GM12872 (cell line): ENCODE measurements at regions not wholly inside any gene's neighbourhood (a gene's known extent, or its start where the extent isn't known, plus 50 kb on each side); places are given as distances from the start of the nearest gene placed in this dataset.

Experiments
- TF ChIP-seq, protein P1 (sequence below): IDR thresholded peaks from 3 replicates; pipeline ENCODE4 v1.5.1; 2011; ENCODE audit warnings: low read depth, mild to moderate bottlenecking, low read length, moderate library complexity; ENCODE audit not compliant: insufficient read depth

DNA sequence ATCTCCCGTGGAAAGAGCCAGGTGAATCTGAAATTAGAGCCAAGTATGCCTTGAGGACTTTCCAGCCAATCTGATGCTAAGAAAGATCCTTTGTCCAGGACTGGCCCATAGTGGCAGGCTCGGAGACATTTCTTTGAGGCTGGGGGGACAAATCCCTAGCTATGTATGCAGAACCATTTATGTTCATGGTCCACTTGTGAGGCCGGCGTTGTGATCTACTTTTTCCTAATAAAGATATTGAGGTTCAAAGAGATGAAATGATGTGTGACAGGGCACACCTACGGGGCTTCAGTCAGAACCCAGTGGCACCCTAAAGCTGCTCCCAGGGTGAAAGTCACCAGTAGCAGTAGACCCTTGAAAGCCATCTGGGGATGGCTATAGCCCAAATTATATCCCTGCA is 120.3 kb upstream of the MAFB start:
- TF ChIP-seq, protein P1, sequence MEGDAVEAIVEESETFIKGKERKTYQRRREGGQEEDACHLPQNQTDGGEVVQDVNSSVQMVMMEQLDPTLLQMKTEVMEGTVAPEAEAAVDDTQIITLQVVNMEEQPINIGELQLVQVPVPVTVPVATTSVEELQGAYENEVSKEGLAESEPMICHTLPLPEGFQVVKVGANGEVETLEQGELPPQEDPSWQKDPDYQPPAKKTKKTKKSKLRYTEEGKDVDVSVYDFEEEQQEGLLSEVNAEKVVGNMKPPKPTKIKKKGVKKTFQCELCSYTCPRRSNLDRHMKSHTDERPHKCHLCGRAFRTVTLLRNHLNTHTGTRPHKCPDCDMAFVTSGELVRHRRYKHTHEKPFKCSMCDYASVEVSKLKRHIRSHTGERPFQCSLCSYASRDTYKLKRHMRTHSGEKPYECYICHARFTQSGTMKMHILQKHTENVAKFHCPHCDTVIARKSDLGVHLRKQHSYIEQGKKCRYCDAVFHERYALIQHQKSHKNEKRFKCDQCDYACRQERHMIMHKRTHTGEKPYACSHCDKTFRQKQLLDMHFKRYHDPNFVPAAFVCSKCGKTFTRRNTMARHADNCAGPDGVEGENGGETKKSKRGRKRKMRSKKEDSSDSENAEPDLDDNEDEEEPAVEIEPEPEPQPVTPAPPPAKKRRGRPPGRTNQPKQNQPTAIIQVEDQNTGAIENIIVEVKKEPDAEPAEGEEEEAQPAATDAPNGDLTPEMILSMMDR, result no peak

DNA sequence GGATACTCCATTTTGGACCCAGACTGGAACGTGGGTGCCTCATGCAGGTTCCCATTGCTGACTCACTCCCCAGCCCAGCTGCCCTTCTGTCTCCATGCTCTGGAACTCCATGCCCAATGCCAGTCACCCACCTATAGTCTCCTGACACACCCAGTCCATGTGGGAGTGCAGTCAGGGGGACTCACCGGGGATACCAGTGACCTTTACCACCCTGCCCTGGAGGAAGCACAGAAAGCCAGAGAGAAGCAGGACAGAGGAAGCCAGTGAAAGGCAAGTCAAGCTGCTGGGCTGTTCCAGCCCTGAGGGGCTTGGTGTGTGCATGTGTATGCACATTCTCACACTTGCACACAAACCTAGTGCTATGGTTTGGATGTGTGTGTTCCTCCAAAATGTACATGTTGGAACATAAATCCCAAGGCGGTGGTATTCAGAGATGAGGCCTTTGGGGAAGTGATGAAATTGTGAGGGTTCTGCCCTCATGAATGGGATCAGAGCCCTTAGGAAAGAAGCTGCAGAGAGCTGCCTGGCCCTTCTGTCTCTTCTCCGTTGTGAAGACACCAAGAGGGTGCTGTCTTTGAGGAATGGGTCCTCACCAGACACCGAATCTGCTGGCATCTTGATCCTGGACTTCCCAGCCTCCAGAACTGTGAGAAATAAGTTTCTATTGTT is 121.4 kb upstream of the MAFB start:
- TF ChIP-seq, protein P1, result no peak

DNA sequence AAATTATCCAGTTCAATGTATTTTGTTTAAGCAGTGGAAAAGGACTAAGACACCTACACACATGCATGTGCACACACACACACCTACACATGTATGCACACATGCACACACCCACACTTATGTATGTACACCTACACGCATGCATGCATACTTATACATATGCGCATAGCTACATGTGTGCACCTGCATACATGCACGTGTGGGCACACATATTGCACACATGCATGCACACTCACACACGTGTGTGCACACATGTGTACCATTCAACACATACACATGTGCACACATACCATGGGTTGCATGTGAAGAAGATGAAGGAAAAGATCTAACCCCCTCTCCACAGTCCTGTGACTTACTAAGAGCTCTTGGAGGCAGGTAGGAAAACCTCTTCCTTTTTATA is 122.0 kb upstream of the MAFB start:
- TF ChIP-seq, protein P1, result no peak

DNA sequence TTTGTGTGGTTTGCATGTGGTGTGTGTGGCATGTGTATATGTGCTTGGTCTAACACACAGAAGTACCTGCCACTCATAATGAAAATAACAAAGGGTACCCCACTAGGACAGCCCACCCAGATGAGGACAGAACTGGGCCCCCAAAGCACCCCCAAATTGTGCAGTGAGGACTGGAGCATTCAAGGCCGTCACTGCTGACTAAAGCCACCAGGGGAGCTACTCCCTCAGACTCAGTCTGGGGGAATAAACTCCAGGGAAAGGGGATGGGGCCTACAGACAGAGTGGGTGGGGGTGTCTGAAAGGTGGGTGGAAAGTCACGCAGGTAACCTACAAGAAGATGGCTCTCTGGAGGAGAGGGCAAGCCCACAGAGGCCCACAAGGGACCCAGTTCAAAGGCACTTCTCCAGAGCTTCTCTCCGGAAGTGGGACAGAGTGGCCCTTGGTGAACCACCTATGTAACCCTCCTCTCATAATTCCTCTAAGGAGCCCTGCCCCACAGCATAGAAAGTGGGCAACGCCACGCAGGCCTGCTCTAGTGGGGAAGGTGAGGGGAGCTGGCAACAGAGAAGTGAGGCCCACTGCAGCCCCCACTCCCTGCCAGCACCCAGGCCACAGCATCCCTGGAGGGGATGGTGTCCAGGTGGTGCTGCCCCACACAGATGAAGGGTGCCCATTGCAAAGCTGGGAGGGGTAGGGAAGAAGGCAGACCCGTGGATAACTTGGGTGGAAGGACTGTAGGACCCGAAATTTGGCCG is 122.8 kb upstream of the MAFB start:
- TF ChIP-seq, protein P1, result no peak

DNA sequence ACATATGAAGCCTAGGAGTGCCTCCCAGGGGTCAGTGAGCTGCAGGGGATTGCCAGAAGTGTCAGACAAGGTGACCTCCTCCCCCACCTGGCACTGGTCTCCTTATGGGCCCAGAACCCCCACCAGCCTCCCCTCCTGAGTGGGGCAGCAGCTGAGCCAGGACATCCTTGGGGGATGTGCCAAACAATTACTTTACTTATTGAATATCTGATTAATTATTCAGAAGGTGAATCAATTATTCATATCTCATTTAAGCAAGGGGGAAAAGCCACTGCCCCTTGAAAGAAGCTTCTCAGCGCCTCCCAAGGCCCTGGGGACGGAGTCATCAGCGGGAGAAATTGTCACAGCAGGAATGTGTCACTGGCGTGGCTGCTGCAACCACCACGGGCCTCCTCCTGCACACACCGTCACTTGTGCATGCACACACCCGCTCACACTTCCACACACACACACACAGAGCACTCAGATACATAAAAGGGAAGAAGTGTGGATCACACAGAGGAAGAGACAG is 123.4 kb upstream of the MAFB start:
- TF ChIP-seq, protein P1, result no peak

DNA sequence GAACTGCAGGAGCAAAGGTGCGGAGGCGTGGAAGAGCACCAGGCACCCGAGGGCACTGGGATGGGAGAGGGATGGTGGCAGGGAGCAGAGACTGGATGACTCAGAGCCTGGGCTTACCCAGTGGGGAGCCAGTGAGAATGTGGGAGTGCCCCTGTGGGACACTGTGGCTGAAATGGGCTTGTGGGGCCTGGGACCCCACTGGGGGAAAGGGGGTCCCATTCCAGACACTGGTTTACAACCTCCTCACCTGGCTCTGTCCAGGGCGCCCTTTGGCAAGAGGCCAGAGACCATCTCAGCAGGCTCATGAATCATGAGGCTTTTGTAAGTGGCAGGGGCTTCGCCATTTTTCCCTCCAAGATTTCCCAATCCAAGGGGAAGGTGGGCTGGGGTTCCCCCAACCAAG is 124.0 kb upstream of the MAFB start:
- TF ChIP-seq, protein P1, result no peak

DNA sequence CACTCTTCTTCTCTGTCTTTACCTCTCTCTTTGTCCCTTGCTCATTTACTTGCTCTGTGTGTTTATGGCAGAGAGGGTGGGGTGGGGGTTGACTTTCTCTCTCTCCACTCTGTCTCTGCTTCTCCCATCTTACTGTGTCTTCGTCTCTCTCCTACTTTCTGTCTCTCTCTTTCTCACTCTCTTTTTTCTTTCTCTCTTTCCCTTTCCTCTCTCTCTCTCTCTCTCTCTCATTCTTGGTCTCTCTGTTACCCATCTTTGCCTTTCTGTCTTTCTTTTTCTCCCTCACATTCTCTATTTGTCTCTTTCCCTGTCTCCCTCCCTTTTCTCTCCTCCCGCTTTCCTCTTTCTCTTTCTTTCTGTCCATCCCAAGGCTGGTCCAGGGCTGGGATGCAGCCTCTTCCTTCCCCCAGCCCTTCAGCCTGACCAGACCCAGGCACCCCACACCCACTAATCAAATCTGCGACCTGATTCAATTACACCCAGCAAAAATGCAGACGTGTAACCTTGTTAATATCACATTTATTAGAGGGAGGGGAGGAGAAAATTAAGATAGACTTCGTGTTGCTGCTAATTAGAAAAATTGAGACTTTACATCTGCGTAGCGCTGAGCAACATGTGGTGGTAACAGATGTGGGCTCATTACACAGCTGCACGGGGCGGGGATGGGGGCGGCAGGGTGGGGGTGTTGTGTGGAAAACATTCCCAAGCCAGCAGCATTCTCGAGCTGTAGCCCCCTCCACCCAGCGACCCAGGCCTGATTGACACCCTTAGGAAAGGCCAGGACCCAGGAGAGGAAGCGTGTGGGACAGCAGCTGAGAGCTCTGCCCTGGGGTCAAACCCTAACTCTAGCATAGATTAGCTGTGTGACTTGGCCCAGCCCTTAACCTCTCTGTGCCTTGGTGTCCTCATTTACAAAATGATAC is 124.9 kb upstream of the MAFB start:
- TF ChIP-seq, protein P1, result no peak
